GM12801 (cell line): ENCODE measurements at regions not wholly inside any gene's neighbourhood (a gene's known extent, or its start where the extent isn't known, plus 50 kb on each side); places are given as distances from the start of the nearest gene placed in this dataset.

Experiments used
- CTCF ChIP-seq: IDR thresholded peaks from one replicate; pipeline ENCODE4 v1.5.1; 2011; ENCODE audit warnings: control low read depth; ENCODE audit not compliant: insufficient read length; ENCODE audit errors: extremely low read depth

- no peak for TF ChIP-seq CTCF
Observed at GRCh38 chr1:38297842-38298241, 251.2 kb upstream of the POU3F1 start.

GRCh38 chr1:38297246-38297645 lies 250.7 kb upstream of the POU3F1 start:
- TF ChIP-seq CTCF, result no peak

- TF ChIP-seq CTCF, result no peak
Observed at GRCh38 chr1:38296047-38296446, 249.5 kb upstream of the POU3F1 start.

GRCh38 chr1:38293567-38293966 lies 247.0 kb upstream of the POU3F1 start:
- no peak for TF ChIP-seq CTCF

GRCh38 chr1:38292969-38293368 lies 246.4 kb upstream of the POU3F1 start:
- TF ChIP-seq CTCF, result no peak

- TF ChIP-seq CTCF, result no peak
Observed at GRCh38 chr1:38291906-38292521, 245.4 kb upstream of the POU3F1 start.

GRCh38 chr1:38291336-38291735 lies 244.7 kb upstream of the POU3F1 start:
- TF ChIP-seq CTCF, result no peak
